CD4-positive, alpha-beta T cell treated with Interleukin-2 at 100 ng/mL for 4 hours (primary cell): ENCODE measurements at regions not wholly inside any gene's neighbourhood (a gene's known extent, or its start where the extent isn't known, plus 50 kb on each side); places are given as distances from the start of the nearest gene placed in this dataset.
"Not testable (repeated sequence)": the region's sequence is repeated elsewhere in the genome, so short reads cannot be mapped to it uniquely, and the experiment has no call there.

ENCODE experiments used
- DNase-seq: peaks from one replicate; pipeline ENCODE4 v3.0.0-alpha.2; 2020; ENCODE audit warnings: low spot score

DNA sequence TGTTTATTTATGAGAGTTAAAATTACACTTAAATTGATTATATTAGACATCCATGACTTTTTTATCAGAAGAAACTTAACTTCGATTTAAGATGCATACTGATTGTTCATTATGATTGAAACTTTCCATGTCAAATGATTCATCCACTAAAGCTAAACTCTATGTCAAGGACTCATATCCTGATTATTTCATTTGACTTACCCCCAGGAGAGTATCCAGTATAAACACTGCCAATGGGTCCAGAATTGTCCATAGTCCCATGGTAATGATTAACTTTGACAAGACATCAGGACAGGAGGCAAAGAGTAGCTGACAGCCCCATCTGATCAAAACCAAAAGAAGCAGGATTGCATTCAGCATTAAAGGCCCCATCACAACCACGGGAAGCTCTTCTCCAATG is 709.9 kb downstream of the TFAP2A start:
- no peak for DNase-seq

DNA sequence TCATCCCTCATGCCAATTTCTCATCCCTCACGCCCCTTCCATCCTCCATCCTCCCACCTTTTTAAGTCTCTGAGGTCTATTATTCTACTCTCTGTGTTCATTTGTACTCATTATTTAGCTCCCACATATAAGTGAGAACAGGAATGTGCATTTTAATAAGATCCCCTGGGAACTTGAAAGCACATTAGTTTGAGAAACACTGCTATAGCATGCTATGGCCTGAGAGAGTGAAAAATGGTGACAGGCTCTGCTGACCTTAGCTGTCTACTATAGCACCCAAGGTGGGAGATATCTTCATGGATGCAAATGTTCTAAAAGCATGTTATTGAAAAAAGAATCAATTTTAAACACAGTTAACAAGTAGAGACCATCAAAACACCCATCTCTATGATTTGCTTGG is 712.0 kb downstream of the TFAP2A start:
- no peak for DNase-seq

DNA sequence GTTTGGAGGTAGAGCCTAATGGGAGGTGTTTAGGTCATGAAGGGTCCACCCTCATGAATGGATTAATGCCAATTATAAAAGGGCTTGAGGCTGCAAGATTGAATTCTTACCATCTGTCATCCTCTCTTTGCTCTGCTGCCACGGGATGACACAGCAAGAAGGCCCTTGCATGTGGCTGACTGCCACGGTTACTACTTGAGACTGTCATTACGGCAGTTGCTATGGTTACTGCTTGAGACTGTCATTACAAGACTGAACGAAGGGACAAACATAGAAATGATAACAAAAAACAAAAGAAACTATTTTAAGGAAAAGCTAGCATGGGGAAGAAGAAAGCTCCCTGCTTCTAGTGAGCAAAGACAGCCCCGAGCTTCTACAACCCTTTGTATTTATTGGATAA is 715.0 kb downstream of the TFAP2A start:
- no peak for DNase-seq

DNA sequence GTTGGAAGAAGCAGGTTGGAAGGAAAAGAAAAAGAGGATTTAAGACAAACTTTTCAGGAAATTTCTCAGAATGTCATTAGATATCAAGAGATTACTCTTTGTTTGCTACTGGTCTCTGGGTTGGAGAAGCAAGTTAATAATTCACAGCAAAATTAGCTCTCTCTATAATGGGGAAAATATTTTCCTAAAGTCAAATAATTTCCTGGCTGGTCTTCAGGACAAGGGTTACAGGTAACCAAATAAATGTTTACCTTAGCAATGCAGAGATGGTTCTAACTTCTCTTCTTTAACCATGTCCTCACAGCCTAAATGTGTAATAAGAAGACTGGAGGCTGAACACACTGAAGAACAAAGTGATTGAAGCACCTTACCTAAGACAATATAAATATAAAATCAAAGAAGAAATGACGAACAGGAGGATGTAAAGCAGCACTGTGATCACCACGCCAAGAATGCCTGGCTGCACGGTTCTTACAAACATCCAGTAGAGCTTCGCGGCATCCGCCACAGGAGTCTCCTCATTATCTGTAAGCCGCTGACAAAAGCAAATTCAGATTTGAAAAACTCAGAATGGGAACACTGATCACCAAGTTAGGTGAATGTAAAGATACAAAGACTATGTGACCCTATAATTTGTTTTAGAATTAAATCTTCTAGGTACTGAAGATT is 717.5 kb downstream of the TFAP2A start:
- DNase-seq, result no peak

DNA sequence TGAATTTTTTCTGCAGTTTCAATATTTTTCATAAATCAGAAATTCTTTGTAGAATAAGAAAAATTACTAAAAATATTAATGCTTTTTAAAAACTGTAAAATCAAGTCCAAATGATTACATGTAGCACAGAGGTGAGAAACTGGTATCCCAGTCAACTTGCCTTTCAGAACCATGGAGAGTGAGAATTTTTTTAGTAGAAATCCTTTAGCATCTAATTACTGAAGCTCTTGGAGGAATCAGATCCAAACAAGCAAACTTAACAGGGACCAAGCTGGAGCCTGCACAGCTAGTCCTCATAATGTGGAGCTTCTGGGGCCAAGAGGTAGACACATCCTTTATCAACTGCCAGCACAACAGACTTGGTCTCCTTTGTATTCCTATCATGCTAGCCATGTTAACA is 724.5 kb downstream of the TFAP2A start:
- DNase-seq, result no peak

DNA sequence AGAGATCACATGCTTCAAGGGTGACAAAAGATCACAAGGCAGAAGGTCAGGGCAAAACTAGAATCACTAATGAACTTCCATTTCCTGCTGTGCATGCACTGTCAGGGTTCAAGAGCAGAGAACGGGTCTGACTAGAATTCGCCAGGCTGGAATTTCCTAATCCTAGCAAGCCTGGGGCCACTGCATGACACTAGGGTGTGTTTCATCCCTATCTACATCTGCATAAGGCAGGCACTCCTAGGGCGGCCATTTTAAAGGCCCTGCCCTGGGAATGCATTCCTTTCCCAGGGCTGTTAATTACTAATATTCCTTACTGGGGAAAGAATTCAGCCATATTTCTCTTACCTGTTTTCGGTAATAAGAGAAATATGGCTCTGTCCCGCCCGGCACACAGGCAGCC is 734.1 kb downstream of the TFAP2A start:
- not testable (repeated sequence) for DNase-seq

DNA sequence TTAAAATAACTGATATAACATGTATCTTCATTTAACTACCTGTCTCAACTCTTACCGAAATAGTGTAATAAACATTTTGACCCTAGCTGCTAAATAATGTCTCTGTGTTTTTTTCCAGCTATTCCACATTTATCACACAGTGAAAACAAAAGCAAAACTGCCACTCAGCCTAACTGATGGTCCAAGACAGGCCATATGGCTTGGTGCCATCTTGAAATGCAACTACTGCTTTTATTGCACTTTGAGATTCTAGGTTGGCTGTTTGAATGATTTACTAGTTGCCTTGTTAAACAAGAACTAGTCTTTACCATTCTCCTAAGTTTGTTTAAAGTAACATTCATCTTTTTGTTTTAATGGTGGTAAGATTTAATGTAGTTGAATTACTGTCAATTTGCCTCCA is 739.8 kb downstream of the TFAP2A start:
- DNase-seq, result no peak

- DNase-seq, result no peak
These were observed 755.0 kb downstream of the TFAP2A start for GRCh38 chr6:9659848-9660247.

GRCh38 chr6:9657994-9658393 is 756.9 kb downstream of the TFAP2A start:
- DNase-seq, result no peak

GRCh38 chr6:9647599-9647998 is 767.3 kb downstream of the TFAP2A start:
- no peak for DNase-seq

DNA sequence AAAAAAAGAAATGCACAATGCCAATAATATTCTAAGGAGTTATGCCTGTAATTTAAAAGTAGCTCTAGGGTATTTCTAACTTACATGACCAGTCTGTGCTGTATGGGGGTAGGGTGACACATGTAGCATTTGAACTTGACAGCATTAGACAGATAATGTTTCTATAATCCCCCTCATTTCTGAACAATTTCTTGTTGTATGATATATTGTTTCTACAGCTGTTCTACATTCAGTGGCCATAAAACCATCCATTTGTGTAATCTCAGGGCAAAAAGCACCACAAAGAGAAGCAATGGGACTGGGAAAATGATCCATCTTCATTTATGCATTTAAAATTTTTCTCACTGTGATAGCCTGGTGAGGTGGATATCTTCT is 767.8 kb downstream of the TFAP2A start:
- no peak for DNase-seq

GRCh38 chr6:9646342-9647070 is 768.4 kb downstream of the TFAP2A start:
- DNase-seq, result no peak

DNA sequence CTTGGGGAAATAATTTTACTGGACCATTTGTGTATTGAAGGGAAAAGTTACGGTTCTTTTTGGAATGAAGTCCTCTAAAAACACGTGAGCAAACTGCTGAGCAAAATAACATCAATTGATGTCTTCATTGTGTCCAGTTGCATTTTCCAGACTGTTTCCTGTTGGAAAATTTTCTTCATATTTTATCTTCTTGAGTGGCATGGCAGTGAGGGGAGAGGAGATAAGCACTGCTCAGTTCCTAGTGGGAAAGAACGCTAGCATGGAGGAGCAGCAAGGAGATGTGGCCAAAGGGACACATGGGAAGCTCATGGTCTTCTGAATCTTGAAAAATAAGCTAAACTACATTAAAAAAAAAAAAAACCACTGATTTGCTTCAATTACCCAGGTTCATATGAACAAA is 776.0 kb downstream of the TFAP2A start:
- DNase-seq, result no peak

DNA sequence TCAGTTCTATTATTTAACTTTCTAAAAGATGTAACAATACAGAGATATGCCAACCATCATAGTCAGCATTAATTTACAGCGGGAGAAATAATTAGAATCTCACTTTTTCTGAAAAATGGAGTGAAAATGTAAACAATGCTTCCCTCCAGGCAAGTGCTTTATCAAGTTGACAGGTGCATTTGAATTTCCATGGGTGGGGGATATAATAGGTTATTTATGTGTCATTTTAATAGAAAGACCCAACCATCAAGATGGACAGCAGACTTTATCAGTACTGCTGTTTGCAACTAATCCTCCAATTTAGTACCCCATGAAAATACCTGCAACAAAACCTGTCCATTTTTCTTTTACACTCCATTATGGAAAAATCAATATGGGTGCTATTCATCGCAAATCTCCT is 780.1 kb downstream of the TFAP2A start:
- no peak for DNase-seq

DNA sequence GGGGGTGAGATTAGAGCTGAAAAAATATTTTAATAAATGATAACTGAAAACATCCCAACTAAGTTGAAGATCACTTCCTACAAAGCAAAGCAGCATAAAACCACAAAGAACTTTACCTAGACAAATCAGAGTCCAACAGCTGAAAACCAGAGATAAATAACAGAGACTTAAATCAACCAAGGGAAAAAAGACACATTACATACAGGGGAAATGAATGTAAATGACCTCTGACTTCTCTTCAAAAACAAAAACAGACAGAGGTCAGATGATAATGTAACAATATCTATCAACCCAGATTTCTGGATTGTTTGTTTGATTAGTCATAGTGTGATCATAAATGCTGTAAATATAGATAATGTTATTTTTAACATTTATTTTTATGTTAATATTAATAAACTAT is 782.8 kb downstream of the TFAP2A start:
- DNase-seq, result no peak

GRCh38 chr6:9628819-9629218 is 786.1 kb downstream of the TFAP2A start:
- no peak for DNase-seq

DNA sequence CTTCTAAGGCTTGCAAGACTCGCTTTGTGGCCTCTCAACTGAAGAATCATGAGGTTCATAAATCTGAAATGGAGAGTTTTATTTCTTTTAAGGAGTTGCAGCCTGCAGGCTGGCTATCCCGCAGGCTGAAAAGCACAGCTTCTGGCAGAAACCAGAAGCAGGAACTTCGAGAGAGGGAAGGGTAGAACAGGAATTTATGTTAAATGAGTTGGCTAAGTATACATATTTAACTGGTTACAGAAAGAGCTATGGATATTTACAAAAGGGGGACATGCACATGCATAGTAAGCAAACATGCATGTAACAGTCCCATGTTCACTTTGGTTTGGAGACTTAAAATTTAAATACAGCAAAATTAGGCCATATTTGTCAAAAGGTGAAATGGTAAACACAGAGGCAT is 787.0 kb downstream of the TFAP2A start:
- DNase-seq, result no peak

- no peak for DNase-seq
These were observed 790.9 kb downstream of the TFAP2A start for GRCh38 chr6:9623985-9624384.

DNA sequence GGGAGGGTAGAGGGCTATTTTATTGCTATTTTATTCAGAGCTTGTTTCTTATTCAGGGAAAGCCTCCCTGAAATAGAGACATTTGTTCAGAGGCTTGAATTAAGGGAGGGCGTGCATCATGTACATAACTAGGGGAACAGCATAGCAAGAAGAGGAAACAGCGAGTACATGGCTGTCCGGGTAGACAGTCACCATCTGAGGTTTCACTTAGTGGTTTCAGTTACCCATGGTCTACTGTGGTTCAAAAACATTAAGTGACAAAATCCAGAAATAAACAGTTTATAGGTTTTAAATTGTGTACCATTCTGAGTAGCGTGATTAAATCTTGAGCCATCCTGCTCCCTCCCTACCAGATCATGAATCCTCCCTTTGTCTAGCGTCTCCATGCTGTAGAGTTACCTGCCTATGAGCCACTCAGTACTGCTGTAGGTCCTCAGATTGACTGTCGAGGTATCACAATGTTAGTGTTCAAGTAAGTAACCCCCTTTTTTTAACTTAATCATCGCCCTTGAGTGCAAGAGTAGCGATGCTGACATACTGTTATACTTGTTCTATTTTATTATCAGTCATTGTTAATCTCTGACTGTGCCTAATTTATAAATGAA is 791.5 kb downstream of the TFAP2A start:
- no peak for DNase-seq

DNA sequence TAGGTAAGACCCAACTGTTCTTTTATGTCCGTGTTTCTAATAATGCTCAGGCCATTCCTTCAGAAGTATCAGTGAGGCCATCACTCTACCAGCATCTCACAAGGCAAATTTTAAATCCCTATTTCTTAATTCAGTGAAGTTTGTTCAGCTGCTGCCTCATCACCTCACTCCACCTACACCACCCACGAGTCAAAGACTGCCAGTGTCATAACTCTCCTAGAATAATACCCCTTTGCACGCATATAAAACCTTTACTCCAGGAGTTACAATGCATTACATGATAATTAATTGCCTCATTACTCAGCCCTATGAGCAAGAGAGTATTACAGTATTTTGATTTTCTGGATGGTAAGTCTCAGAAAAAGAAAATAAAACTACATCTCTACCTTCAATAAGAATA is 793.6 kb downstream of the TFAP2A start:
- no peak for DNase-seq

GRCh38 chr6:9620687-9621086 is 794.2 kb downstream of the TFAP2A start:
- no peak for DNase-seq

DNA sequence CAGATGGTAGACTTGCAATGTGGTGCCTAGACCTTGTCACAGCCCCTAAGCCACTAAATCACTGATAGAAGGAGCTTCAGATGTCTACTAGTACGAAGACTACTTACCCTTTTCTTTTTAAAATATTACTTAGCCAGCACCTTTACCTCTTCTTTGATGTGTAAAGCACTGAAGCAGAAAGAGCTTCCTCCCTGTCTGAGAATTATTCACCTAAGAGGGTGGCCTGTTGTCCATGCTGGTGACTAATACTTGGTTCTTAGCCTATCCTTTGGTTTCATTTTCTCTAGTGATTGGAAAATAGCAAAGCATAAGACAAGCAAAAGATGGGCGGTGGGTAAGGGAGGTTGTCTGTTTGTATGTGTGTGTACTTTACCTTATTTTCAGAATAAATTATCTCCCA is 794.6 kb downstream of the TFAP2A start:
- no peak for DNase-seq

GRCh38 chr6:9614778-9615177 is 800.1 kb downstream of the TFAP2A start:
- no peak for DNase-seq

GRCh38 chr6:9612489-9612888 is 802.4 kb downstream of the TFAP2A start:
- DNase-seq, result no peak
